ENCODE measurements at regions not wholly inside any gene's neighbourhood (a gene's known extent, or its start where the extent isn't known, plus 50 kb on each side); places are given as distances from the start of the nearest gene placed in this dataset.

DNA sequence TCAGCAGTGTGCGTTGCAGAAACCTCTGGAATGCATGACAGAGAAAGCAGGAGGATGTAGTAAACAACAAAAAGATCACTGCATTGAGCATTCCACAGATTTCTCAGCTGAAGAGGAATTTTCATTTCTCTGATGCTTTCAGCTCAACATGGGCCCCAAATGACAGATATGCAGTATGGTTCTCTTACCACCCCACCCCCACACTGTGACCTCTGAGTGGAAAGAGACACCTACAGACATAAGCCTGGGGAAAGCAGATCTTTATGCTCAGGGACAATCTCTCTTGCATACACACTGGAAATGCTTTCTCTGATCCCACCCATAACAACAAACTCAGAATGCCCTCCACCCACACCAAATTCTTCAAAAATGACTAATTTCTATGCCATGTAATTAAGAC, 983.7 kb upstream of the LCORL start:
- DNase-seq: no peak

DNA sequence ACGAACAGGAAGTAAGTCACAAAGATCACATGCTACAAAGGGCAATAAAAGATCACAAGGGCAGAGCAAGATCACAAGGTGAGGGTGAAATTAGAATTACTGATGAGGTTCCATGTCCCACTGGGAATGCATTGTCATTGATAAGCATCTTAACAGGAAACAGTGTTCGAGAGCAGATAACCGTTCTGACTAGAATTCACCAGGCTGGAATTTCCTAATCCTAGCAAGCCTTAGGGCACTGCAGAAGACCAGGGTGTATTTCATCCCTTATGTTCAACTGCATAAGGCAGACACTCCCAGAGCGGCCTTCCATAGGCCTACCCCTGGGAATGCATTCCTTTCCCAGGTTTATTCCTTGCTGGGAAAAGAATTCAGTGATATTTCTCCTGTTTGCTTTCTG, 980.6 kb upstream of the LCORL start:
- DNase-seq: no peak

DNA sequence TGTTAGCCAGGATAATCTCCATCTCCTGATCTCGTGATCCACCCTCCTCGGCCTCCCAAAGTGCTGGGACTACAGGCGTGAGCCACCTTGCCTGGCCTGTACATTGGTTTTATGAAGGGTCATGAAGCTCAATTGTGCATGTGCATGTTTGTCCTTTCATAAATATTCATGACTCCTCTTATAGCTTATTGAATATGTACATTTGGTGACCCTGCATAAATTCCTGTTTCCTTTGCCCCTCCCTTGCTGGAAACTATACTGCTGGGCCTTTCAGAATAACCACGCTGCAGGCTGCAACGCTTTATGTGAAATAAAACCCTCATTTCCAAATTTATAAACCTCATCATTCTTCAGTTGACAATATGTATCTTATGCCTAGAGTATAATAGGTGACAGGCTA, 978.0 kb upstream of the LCORL start:
- no peak for DNase-seq

DNA sequence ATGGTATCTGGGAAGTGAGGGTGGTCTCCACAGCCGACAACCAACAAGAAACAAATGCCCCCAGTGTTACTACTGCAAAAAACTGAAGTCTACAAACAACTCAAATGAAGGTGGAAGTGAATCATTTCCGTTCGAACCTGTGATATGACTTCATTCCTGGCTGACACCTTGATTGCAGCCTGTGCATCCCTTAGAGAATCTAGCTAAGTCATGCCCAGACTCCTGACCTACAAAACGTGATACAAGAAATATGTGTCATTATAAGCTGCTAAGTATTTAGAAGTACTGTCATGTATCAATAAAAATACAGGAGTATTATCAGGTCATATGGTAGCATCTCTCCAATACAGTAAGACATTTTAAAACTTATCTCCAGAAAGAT, 959.7 kb upstream of the LCORL start:
- no peak for DNase-seq

DNA sequence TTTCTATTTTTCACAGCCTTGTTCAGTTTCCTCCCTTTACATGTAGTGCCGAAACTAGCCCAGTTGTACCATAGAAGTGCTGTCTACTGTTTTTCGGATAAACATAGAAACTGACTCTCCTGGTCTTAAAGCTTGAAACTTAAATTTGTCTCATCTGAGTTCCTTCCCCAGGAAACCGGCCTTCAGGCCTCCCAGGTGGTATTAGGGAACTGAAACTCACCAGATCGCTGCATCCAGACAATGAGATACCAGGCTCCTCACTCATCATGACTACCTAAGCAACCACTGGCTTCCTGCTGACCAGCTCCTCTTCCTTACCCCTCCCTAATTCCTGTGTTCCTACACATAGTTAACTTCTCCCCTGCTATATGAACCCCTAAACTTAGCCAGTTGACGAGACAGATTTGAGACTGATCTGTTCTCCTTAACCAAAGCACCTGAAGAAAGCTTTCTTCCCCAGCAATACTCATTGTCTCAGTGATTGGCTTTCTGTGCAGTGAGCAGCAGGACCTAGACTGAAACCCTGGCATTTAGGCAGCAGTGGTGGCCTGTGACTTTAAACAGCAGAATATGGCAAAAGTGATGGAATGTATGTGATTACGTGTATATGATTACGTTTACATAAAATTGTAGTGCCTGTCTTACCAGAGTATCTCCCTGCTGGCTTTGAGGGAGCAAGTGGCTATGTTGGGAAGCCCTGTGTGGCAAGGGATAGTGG, 959.1 kb upstream of the LCORL start:
- no peak for DNase-seq

DNA sequence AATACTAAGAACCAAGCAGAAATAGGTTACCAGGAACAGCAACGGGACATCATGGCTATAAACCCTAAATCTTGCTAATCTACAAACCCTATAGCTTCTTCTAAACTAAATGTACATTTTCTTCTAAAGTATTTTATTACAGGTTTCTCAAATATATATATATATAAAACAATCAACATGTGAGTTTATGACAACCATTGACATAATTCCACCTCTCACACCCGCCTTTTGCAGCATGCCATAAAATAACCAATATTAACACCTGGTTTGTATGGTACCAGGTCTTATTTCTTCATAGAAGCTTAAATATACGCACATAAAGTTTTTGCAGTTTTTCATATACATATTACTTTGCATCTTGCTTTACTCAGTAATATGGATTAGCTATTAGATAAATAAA, 955.3 kb upstream of the LCORL start:
- no peak for DNase-seq

DNA sequence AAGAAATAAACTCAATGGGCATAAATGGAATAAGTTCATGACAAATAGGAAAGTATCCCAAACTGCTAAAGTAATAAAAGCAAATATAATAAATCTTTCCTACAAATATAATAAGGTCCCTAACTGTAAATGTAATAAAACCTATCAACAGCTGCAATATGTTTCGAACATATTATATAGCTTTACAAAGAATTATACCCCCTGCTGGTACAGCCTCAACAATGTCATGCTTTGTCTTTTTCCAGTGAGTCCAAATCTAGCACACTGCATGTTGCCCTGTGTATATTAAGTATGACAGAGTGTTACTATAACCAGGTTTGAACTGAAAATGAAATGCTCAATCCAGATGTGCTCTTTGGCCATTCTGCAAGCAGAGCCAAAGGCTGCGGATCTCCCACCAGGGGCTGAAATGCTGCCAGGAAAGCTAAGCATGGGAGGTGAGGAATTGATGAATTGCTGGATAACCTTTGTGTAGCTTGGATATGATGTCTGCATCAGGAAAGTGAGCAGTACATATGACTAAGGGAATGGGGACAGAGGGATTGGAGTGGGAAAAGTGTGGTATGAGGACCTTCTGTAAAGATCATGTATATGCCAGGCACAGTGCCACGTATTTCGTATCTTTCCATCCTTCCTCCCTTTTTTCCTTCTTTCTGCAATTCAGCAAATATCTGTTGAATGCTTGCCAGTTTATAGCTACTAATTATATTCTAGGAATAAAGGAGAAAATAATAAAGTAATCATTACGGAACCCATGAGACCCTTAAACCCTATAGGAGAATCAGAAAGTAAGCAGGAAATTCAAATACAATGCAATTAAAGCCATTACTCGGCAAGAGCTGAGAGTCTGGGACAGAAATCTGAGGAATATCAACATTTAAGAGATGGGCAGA, 954.6 kb upstream of the LCORL start:
- DNase-seq: no peak

DNA sequence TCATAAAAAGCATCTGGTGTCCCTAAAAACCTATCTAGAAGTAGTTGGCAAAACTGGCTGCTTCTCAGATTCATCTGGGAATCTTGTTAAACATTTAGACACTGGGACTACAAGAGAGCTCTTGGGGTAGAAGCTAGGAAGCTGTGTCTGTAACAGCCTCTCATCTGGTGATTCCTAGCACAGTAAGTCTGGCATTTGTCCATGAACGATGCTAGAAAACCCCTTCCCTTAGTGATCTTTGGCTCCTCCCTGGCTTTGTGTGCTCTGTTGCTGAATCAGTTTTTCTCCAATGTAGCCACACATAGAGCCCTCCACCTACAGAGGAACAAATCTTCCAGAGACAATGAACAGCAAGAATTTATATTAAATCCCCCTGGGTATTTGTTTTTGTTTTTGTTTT, 951.7 kb upstream of the LCORL start:
- DNase-seq: no peak

DNA sequence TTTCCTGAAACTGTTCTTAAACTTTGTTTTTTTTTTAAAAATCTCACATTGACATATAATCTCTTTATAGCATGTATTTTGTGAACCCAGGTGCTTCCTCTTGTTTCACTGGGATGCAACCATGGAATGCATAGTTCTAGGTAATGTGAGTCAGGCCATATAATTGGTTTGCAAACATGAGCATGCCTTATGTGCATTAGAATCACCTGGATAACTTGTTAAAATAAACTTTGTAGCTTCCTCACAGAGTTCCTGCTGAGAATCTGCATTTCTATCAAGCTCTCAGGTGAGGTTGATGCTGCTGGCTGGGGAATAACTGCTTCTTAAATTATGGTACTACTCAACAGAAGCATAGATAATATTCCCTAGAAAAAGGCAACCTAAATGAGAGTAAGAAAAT, 940.3 kb upstream of the LCORL start:
- no peak for DNase-seq

DNA sequence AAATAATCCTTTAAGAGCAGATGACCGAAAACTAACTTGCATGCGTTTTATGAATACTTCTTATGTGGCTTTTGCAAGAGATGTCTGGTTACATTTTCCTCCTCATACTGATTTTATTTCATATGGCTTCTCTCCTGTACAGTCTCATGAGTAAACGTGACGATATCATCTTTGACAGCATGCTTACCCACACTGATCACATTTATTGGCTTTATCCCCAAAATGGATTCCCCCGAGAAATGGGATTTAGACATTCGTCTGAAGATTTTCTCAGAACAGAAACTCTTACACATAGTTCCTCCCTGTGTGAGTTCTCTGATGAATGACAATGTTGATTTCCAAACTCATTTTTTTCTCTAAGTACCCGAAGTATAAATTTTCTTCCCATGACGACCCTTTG, 939.7 kb upstream of the LCORL start:
- DNase-seq: no peak

DNA sequence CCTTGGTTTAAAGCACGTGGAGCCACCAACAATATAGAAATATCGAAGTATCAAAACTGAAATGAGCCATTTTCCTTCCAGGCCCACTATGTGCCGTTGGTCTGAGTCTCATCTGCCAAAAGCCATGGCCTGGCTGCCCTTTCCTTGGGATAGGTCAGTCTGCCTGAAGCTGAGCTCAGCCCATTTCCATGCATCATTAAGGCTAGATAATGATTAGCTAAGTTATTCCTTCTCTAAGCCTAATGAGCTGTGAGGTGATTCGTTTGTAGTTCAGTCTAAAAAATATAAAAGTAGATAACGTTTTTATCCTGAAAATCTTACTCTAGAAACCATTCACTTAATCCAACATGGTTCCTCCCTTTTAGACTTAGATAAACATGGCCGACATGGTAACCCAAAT, 936.2 kb upstream of the LCORL start:
- DNase-seq: no peak

DNA sequence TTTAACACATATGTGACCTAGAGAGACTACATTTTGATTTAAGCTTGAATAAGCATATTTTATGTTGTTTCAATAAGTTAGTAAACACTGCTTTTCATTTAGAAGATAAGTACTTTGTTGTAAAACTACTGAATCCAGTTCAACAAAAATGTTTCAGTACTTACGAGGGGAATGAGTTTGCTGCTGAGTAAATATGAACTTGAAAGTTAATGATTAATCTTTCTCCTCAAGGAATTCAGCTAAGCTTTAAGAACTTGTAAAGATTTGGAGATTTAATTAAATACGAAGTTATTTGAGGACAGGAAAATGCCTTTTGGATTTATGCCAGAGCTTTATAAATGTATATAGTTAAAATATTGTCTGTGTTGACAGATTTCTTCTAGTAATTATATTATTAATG, 933.0 kb upstream of the LCORL start:
- DNase-seq: no peak

DNA sequence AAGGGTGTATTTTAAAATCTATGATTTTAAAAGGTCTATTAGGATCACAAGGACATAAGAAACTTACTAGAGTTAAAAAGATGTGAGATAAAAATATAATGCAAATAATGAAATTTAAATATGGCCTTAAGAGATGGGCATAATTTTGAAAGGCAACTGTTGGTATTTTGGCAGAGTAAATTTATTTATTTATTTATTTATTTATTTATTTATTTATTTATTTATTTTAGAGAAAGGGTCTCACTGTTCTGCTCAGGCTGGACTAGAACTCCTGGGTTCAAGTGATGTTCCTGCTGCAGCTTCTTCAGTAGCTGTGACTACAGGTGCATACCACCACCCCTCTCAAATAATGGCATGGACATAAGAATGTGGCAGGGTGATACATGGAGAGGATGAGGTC, 932.1 kb upstream of the LCORL start:
- no peak for DNase-seq

DNA sequence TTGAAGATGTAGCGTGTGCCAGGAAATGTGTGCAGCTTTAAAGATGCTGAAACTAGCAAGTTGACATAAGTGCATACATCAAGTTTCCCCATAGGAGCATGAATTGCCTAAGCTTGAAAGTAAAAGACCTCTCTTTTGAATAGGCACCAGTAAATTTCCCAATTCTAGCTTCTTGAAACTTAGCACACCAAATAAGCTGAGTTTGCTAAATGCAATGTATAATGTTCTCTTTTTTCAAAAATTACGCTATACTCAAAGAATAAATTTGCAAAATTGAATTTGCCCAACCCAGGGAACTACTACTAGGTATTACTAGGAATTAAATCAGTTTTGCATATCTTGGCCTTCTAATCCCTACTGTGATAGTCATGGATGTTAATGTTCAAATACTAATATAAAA, 923.9 kb upstream of the LCORL start:
- DNase-seq: no peak

DNA sequence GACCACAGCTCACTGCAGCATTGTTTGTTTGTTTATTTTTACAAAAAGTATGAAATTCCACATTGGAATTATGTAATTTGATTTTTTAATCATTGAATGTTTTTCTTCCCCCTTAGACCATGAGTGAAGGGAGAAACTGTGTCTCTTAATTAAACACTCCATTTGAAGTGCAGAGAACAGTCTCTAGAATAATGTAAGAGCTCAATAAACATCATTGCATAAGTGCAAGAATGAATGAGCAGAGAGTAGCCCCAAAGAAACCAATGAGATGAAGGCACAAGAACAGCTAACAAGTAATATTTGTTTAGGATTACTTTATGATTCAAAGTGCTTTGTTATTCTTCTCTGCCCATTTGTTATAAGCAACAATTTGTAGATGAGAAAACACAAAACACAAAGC, 921.3 kb upstream of the LCORL start:
- DNase-seq: no peak

DNA sequence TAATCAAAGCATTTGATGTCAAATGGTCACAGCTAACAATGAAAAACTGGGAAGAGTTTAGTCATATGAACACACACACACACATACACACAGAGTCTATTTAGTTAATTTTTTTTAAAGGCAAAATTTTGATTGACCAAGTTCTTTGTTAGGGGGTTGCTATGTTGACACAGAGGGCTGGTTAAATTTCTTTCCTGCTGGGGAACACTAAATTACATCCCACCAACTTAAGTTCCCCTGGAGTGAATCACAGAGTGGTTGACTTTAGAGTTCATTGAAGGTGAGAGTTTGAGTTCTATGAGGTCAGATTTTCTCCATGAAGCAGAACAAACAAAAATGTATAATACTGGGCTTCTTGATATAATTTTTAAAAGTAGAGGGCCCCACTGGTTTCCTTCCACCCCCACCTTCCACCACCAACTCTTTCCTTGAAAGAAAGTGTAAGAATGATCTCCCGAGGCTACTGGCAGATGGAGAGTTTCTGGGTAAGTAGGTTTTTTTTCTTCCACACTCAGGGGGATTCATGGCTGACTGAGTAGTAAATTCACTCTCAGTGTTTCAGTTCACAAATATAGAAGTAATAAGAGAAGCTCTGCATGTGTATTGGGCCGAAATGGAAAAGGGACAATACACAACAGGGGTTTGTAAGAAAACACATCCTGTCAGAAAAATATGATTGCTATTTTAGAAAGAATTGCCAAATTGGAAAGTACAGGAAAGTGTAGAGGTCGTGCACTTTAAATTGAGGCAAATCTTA, 917.0 kb upstream of the LCORL start:
- no peak for DNase-seq

DNA sequence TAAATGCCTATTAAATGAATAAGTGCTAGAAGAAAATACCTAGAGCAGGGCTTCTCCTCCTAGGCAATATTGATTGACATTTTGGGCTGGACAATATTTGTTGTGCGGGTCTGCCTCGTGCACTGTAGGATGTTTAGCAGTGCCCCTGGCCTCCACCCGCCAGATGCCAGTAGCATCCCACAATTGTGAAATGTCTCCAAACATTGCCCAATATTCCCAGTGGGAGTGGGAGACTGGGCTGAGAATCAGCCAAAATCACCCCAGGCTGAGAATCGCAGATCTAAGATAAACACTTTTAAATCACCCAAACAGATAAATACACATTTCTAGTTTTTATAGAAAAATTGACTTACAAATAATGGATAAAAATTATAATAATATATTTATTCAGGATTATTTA, 916.2 kb upstream of the LCORL start:
- no peak for DNase-seq

DNA sequence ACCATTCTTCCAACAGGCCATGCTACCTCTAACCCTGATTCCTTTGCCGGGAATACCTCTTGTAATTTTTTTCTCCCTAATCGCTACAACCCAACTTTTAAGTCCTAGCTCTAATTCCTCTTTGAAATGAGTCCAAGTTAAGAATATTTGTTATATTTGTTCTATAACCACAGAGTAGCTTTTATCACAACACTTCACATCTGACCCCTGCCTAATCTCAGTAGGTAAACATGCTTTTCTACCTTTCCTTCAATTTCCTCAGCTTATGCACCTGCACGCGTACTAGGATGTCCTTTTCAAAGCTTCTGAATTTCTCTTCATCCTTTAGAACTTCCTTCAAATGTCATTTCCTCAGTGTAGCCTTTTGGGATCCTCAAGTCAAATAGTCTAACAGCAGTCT, 915.5 kb upstream of the LCORL start:
- no peak for DNase-seq

DNA sequence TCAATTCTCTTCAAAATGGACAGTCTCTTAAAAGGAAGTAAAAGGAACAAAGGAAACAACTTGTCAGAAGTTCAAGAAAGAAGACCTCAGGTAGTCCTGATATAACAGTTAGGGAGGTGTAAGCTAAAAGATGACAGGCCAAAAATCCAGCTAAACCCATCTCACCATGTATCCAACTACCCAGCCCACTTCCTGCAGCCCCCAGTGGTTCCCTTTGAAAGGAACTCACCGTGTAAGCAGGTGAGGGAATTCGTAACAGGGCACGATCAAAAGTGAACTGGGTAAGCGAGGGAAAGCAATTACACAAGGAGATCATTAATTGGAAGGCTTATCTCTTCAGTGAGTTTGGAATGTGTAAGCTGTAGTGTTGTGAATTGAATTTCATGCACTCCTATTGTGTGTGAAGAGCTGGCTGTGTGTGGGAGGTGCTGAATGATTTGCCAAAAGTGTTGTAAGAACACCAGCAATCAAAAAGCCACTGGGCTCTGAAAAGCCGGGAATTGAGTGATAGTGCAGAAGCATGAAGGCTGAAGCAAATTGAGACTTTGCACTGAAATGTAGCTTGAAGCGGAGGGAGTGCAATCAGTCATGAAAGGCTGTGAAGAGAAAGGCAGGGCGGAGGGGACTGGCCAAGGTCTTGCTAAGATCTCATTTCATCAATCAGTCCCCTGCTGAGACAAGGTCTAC, 914.2 kb upstream of the LCORL start:
- no peak for DNase-seq

DNA sequence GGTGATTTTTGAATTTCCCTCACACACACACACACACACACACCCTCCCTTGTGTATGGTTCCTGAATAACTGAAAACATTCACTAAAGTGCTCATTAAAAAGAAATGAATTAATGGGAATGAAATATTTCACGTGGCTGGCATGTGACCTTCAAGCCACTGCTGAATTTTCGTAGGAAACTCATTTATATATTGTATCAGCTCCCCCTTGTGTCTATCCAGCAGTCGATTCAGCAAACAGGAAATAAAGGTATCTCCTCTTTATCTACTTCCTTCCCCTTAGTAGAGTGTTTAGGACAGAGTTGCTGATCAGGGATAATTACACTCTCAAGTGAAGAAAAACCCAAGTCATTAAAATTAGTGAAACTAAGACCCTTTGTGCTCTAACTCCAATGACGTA, 912.6 kb upstream of the LCORL start:
- DNase-seq: no peak

DNA sequence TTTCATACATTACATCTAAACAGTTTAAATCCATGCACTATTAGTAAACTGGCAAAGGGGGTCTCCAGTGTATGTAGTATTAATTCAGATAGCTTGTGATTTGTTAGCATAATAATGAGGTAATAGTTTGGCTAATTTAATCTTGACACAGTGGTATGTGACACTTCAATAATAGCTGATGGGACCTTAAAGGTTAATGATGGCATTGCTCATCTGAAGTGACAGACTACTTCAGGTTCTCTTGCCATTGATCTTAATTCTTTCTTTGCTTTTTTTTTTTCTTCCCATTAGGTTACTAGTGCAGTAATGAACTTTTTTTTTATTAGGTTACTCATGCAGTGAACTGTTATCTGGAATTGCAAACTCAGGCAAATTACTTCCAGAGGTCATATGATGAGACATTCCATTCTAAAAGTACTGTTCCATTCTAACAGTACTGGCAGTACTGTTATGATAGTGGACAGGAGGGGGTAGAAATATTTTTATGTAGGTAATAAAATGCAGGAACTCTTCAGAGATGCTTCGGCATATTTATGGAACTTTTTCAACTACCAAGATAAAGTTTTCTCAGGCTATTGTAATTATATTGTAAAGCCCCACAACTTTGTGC, 911.3 kb upstream of the LCORL start:
- DNase-seq: no peak

DNA sequence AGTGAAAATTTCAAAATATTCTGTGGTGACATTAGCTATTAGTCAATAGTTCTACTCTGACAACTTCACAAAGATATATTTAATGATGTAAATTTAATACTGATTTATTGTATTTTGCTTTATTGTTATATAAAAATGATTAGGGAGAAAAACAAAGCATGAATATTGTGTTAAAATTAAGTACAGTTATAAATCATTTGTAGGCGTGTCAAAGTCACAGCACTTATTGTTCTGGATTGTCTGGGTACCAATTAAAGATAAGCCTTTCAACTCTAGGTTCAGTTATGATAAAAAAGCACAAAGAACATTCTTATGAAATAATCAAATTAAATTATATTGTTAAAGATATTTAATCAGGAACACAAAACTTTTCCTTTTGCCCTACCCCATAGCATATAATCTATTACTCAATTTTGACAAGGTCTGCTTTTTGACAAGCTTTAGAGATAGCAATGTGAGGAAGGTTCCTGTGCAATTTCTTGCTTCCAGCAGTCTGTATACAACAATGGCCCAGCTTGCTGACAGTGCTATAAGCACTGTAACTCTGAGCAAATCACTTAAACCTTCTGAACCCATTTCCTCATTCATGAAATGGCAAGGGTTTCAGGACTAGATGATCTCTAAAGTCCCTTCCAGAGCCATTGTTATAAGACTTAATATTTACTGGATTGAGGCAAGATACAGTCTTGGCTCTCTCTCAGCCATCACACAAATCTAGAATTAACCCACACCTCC, 910.3 kb upstream of the LCORL start:
- no peak for DNase-seq
